ENCODE measurements at regions not wholly inside any gene's neighbourhood (a gene's known extent, or its start where the extent isn't known, plus 50 kb on each side); places are given as distances from the start of the nearest gene placed in this dataset.

GRCh38 chr11:113553235-113553634 is 78.0 kb upstream of the DRD2 start:
- no peak for DNase-seq

GRCh38 chr11:113552271-113552670 is 77.1 kb upstream of the DRD2 start:
- DNase-seq: no peak

- no peak for DNase-seq
Measured at GRCh38 chr11:113551645-113552044, 76.4 kb upstream of the DRD2 start.

- no peak for DNase-seq
Measured at GRCh38 chr11:113549611-113550578, 74.7 kb upstream of the DRD2 start.

GRCh38 chr11:113549061-113549460 is 73.9 kb upstream of the DRD2 start:
- no peak for DNase-seq

- DNase-seq: no peak
Measured at GRCh38 chr11:113547739-113548138, 72.5 kb upstream of the DRD2 start.

GRCh38 chr11:113546757-113547507 is 71.7 kb upstream of the DRD2 start:
- DNase-seq: no peak

GRCh38 chr11:113542420-113542819 is 67.2 kb upstream of the DRD2 start:
- DNase-seq: no peak

- no peak for DNase-seq
Measured at GRCh38 chr11:113540416-113541330, 65.5 kb upstream of the DRD2 start.

- DNase-seq: no peak
Measured at GRCh38 chr11:113538451-113539412, 63.5 kb upstream of the DRD2 start.

- no peak for DNase-seq
Measured at GRCh38 chr11:113534625-113535024, 59.4 kb upstream of the DRD2 start.

- DNase-seq: no peak
Measured at GRCh38 chr11:113533425-113533698, 58.2 kb upstream of the DRD2 start.

- peak; percentile 33 for DNase-seq
Measured at GRCh38 chr11:113532697-113533424, 57.7 kb upstream of the DRD2 start.

GRCh38 chr11:113531575-113532451 is 56.6 kb upstream of the DRD2 start:
- DNase-seq: no peak

- DNase-seq: no peak
Measured at GRCh38 chr11:113531083-113531482, 55.9 kb upstream of the DRD2 start.

- no peak for DNase-seq
Measured at GRCh38 chr11:113529606-113530005, 54.4 kb upstream of the DRD2 start.

- DNase-seq: no peak
Measured at GRCh38 chr11:113528982-113529381, 53.8 kb upstream of the DRD2 start.

- DNase-seq: no peak
Measured at GRCh38 chr11:113526521-113526920, 51.3 kb upstream of the DRD2 start.

Data from CD4-positive, alpha-beta T cell treated with Interleukin-4 for 4 hours (primary cell).